HG02759 (cell line): ENCODE measurements at regions not wholly inside any gene's neighbourhood (a gene's known extent, or its start where the extent isn't known, plus 50 kb on each side); places are given as distances from the start of the nearest gene placed in this dataset.

Experiments used
- ATAC-seq: cut with Tn5 transposase; IDR thresholded peaks from one replicate; pipeline ENCODE4 v1.9.1; 2021; ENCODE audit warnings: mild to moderate bottlenecking, moderate library complexity; ENCODE audit not compliant: unreplicated experiment

DNA sequence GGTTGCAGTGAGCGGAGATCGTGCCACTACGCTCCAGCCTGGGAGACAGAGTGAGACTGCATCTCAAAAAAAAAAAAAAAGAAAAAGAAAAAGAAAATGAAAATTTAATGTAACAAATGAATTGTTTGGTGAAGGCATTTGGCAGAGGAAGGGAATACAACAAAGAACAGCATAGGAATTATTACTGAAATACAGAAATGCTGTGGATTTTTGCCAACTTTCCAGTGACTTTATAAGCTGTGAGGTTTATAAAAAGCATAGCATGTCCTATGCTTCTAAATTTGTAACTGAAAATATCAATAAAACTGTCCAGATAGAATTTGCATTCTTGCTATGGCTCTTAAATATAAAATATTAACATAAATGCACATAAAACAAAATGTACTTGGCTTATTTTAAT, 112.9 kb upstream of the IRS2 start:
- ATAC-seq: no peak

DNA sequence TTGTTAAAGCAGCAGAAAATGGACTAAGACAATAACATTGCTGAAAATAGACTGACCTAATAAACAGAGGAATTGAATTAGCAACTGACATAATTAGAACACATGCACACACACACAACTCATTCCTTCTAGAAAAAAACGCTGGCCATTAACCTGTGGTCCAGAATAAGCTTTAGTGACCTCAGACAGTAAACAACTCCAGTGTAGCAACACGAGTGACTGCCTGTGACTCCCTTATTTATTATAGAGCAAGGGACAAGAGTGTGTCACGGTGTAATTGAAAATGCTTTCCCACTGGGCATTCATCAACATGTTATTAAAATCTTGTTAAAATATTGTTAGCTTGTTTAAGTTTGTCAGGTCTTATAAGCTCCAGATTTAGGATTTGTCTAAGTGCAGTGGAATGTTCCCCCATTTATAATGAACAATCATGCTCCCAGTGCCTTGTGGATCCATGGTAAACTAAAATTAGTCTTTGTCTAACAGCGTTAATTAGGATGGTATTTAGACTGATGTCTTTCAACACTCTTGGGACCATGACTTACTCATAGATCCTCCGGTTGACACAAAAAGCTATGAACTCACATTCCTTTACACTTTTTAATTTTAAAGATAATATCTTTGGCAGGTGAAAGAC, 111.7 kb upstream of the IRS2 start:
- ATAC-seq: no peak

DNA sequence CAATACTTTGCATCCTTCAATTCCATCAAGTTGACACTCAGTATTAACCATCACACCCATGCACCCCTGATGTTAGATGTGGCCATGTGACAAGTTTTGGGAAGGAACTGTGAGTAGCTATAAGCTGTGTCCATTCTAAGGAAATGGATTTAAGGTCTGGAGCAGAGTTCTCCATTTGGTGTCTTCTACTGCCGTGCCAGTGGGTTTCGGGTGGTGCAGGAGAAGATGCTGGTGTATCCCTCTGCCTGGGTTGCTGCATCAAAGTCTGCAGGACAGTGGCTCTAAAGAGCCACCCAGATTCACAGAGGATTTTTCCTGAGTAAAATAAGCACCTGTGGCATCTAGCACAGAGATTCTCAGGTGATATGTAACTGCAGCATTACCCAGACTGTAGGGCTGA, 105.7 kb upstream of the IRS2 start:
- no peak for ATAC-seq

DNA sequence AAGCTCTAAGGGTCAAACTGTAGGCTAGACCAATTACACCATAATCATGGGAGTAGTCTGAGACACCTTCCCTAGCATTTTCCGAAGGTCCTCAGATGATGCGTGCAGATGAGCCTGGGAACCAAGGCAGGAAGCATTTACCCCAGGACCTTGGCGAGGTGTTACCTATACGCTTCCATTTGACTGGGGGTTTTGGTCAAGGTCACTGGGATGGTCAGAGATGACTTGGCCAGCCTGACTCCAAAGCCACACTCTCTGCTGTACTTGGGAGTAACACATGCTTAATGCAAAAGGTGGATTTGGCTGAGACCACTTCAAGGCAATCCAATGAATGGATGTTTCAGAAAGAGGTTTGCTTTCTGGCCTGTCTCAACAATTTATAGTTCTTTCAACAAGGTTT, 98.9 kb upstream of the IRS2 start:
- no peak for ATAC-seq

DNA sequence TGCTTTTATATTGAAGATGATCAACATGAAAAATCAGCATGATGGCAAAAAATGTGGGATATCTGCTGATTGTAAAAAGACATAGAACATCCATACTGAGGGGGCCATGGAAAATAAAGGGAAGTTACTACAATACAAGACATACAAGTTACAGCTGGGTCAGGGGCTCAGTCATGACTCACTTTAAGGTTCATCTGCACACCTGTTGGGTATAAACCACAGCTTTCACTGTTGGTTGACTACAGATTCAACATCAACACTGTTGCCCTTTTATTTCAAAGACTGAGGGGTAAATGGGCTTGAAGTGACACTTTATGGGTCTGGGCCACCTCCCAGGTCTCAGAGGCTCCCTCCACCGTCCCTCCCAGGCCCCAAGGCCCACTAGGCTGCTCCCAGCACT, 98.1 kb upstream of the IRS2 start:
- no peak for ATAC-seq

DNA sequence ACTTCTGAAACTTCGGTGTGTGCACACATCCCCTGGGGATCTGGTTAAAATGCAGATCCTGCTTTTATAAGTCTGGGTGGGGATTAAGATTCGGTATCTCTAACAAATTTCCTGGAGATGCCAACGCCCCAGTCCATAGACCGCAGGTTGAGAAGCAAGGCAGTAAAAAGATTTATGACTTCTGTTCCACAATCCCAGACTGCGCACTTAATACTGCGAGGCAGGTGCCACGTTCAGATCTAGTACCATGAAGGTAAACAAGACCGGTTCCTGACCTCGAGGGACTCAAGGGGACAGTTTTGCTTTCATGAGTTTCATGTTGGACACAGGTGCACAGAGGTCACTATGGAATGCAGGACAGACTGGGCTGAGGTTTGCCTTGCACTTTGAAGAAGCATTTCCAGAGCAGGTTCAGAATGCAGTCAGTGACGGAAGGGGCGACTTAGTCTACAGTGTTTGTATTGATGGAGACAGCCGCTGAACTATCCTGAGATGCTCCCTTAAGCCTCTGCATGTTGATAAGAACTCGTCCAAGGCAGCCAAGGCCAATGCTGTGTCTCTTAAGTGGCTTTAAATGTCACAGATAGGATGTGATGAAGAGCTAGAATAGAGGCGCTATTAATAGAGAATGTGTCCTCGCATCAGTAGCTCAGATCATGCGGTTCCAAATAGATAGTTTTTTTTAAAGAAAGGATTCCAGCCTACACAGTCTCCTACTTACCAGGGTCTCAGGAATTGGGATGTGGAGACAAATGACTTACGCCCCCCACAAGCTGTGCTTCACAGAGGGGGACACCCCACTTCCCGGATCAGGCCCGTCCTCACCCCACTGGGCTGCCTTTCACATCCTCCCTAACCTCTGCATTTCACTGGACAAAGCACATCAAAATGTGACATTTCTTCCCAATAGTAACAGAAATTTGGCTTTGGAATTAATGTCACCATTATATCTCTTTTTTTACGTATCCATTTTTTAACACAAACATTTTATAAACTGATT, 97.1 kb upstream of the IRS2 start:
- ATAC-seq: no peak

DNA sequence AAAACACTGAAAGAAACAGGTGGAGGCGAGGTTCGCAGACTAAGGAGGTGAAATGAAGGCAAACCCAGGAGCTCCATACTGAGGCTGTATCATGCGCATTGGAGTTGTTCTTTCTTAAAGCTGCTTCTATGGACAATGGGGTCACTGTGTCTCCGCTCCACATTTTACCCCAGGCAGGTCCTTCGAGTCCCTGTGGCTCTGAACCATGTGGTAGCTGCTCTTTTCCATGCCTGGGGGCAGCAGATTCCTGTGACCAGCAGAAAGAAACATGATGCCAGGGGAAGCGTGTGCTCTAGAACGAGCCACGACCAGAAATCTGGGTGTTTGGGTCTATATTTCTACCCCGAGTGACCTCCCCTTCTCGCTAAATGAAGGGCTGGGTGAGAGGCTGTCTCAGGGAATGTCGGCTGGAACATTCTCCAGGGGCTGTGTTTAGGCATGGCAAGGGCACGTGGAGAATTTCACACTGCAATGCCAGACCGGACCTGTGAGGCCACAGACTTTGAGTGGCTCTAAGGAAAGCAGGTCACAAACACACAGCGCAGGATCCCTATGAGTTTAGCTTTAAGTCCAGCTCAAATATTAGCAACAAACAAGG, 95.7 kb upstream of the IRS2 start:
- ATAC-seq: no peak

DNA sequence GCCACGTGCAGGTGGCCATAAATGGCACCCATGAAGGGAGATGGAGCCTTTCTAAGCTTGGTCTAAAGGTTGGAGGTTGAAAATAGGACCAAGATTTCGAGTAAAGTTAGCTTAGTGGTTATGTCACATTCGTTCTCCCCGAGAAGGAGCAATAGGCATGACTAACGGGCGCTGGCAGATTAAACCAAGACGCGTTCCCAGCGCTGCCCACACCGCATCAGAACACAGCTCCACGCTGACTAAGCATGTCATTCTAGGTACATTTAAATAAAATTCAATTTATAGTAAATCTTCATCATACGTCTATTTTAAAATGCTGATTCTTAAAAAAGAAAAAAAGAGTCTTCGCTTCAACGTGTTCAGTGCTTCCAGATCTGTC, 95.0 kb upstream of the IRS2 start:
- no peak for ATAC-seq

DNA sequence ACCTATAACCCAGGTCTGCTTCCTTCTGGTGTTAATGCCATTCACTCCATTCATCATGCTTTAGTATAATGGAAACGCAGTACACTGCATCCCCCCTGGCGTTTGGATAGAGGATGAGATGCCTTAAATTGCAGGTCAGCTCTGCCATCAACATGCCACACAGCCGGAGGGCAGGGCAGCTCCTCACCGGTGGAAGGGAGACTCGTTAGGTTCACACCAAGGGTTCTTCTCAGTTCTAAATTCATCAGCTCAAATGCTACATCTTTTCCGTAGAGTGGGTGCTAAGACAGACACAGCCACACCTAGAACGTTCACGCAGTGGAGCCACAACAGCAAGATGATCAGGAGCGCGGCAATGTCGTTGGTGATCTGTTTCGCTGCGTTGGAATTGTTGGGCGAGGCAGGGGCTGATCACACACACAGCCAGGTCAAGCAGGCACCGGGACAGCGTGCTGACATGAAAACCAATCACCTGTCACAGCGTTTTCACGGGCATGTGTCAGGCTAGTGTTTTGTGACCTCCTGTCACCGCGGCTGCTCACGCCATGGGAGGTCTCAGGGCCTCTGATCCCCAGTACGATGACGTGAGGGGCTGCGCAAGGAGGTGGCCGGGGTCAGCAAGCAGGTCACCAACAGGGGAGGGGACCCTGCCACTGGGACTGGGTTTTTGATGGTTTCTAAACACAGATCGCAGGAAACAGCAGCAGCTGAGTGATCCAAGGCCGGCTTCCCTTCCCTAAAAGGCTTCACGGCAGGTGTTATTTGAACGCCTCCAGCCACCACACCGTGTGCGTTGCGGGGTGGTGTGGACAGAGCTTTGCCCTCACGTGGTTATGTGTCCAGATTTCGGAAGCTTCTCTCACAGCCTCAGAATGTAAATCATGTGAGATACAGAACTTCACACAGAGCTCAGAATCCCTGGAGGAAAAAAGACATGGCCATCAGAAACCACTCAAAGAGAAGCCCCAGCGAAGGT, 94.3 kb upstream of the IRS2 start:
- no peak for ATAC-seq

DNA sequence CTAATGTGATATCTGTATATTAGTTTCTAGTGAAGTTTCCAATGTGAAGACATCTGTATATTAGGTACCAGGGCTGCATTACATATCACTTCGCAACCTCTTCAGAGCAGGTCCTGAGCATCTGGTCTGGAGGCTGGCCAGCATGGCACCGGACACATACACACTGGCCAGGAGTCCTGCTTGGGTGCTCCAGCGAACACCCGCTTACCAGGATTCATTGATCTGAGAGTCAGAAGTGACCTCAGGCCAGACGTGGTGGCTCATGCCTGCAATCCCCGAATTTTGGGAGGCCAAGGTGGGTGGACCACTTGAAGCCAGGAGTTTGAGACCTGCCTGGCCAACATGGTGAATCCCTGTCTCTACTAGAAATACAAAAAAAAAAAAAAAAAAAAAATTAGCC, 93.0 kb upstream of the IRS2 start:
- ATAC-seq: no peak

DNA sequence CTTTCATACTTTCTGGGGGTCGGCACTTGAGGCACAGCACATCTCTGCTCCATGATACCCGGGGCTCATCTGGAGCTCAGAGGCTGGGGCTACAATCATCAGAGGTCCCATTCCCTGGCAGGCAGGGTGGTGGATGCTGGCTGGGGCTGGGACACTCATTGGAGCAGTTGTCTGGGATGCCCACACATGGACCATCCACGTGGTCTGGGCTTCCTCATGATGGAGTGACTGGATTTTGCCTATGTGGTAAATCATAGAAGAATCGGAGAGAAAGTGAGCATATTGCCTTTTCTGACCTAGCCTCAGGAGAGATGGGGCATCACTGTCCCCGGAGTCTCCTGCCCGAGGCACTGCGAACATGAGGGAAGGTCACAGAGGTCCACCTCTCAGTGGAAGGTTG, 91.4 kb upstream of the IRS2 start:
- no peak for ATAC-seq

DNA sequence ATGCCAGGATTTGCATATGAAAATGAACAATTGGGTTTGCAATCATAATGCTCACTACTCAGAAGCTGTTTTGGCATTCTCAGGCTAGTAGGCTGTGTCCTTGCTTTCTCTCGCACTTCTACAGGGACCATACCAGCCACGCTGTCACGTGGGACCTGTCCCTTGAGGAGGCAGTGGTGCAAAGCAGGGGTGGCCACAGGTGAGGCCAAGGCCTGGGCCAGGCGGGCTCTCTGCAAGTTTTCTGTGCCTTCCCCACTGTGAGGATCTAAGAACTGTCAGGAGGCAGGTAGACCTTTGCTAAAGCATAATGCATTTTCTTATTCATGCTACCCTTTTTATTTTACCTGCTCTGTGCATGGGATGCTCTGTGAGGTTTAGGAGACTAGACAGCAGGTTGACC, 89.4 kb upstream of the IRS2 start:
- ATAC-seq: no peak

DNA sequence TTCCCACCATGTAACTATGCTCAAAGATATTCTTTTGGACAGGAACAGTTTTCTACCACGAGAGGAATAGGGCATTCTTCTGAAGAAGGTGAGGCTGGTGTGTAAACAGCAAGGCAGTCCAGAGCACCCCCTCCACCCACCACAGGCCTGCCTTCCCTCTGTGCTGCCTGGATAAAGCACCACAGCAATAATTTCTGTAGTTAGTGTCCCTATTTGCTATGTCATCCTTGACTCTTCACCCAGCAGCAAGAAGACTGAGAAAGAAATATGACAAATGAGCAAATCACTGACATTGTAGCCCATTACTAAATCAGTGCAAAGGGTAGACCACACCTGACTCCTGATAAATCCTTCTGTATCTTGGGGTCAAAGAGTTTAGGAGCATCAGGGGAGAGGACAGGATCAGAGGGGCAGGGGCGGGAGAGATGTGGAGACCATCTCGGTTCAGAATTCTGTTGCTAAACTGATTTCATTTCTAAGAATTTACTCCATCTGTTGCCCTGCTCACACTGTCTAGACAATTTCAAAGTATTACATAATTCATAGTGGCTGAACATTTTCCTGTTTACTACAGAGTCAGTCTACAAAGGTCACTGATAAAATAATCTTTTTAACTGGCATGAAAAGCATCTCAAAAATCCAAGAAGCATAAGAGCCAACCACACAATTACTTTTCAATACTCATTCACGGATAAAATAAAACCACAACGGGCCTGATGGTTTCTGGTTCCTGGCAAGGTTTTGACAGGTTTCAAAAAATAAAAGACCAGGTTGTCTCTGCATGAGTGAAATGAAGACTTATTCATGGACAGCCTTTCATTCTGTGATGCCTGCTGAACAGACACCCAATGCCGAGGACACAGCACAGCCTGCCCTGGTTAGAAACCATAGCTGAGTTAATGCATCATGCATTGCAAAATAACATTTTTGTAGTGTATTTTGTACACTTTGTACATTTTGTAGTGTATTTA, 88.4 kb upstream of the IRS2 start:
- no peak for ATAC-seq

DNA sequence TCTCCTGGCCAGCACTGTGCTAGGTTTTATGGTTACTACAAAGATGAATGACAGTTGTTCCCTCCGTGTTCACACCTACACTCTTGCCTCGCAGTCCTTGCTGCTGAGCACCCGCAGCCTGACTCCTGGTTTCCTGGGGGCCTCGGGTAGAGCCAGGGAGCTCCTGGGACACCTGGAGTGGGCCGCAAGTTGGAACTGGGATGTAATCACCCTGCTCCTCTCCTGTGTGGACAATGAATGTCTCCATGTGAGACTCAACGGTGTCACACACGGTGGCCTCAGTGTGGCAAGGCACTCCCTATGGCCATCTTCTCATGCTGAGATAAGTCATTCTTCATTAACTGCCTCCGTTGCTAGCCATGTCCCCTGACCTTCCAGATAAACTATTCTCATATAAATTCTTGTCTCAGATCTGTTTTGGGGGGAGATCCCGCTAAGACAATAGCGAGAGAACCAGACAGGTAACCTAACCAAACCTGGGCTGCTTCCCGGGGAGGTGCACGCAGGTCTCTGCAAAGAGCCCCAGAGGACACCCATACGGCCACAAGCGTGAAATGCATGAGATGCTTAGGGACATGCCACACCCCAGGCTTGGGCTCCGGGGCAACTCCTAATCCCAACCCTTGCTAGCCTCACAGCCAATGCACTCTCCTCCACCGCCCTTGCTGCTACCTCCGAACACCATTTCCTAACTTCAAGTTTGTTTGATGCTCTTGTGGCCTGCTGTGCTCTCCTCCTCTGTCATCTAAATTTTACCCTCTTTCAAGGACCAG, 87.2 kb upstream of the IRS2 start:
- ATAC-seq: no peak

DNA sequence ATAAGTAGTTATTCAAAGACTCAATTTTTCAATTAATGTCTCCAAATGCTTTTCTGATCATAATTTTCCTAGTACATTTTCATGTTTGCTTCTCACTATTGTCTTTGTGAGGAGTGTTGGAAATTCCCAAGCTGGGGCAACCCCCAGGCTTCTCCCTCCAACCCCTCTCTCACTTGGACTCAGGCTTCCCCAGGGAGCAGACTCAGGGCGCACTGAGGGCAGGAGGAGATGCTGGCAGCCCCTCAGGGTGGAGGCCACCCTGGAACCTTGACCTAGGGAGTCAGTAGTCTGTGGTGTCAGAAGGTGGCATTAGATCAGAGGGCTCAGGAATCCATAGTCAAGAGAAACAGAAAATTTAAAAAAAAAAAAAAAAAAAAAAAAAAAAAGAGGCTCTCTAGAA, 86.5 kb upstream of the IRS2 start:
- no peak for ATAC-seq

DNA sequence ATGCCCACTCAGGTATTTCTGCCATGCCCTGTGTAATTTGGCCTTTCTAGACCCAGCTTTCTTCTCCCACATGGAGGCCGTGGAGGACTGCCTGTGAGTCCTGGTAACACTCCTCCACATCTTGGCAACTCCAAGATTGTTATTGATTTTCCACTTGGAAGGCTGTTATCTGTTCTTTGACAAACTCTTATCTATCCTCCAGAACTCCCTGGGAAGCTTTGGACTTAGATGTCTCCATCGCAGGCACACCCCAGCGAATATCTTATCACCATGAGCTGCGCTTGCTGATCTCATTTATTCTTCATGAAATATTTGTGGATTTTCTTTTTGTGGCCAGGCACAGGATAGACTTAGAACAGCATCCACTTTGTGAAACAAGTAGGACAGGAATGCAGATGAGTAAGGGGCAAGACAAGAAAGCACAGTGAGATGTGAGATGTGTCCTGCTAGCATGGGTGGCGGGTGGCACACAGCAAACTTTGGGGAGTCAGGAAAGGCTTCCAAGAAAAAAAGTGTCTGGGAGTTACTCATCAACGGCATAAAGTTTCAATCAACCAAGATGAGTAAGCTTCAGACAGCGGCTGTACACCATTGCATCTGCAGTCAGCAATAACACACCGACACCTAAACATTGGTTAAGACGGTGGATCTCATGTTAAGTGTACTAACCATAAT, 84.5 kb upstream of the IRS2 start:
- no peak for ATAC-seq

DNA sequence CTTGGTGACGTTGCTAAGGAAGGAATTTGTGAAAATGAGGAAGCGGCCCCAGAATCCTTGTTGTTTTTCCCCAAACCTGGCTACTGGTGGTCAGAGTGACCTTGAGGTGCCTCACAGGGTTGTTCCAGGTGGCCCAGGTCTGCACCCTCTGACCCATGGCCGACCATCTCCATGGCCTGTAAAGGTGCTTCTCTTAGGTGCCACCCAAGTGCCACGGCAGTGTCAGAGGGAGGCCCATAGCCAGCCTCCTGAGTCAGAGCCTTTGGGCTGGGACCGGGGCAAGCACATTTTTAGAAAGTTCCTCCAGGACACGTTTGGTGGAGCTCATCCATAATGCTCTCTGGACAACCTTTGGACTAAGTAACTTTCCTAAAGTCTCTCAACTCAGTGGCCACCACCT, 83.9 kb upstream of the IRS2 start:
- ATAC-seq: no peak
